HAP-1 (cell line): ENCODE measurements at regions not wholly inside any gene's neighbourhood (a gene's known extent, or its start where the extent isn't known, plus 50 kb on each side); places are given as distances from the start of the nearest gene placed in this dataset.

Source experiments
- DNase-seq, 2 experiments: peaks; one replicate each; pipeline ENCODE4 v3.0.0-alpha.2; 2016 to 2020; ENCODE audit warnings: low spot score in 2 of 2
- H3K27me3 ChIP-seq: fragments of 250-450 bp; sonication (Bioruptor Pico); 2 replicates; pipeline ENCODE4 v1.5.1; 2020; ENCODE audit warnings: low read depth, mild to moderate bottlenecking, moderate library complexity
- H3K36me3 ChIP-seq: fragments of 250-450 bp; sonication (Bioruptor Pico); replicated peaks from 2 replicates; pipeline ENCODE4 v1.5.1; 2020; ENCODE audit warnings: mild to moderate bottlenecking
- H3K4me1 ChIP-seq: fragments of 250-450 bp; sonication (Bioruptor Pico); 2 replicates; pipeline ENCODE4 v1.5.1; 2020; ENCODE audit warnings: mild to moderate bottlenecking
- H3K4me3 ChIP-seq: fragments of 250-450 bp; sonication (Bioruptor Pico); 2 replicates; pipeline ENCODE4 v1.5.1; 2020; ENCODE audit warnings: mild to moderate bottlenecking, moderate library complexity
- H3K9me3 ChIP-seq: fragments of 250-450 bp; sonication (Bioruptor Pico); 2 replicates; pipeline ENCODE4 v1.5.1; 2020; ENCODE audit warnings: mild to moderate bottlenecking, moderate library complexity
- in situ Hi-C: fragments of 300-500 bp; cut with MboI; formaldehyde crosslinking; loops from 3 replicates; pipeline ENCODE4 v1.14.3; 2020; ENCODE audit warnings: low sequenced_read_pairs, inconsistent platforms, mixed read lengths

- H3K36me3 ChIP-seq = no peaks in the 10 kb centered on the region
- H3K9me3 ChIP-seq = no peaks in the 10 kb centered on the region
- DNase-seq = no peak
- in situ Hi-C loops = no loop called here
- no peak overlapping the region for H3K4me3 ChIP-seq
- H3K27me3 ChIP-seq = no peaks in the 10 kb centered on the region
- no peaks in the 10 kb centered on the region for H3K4me1 ChIP-seq
These were observed 540.8 kb upstream of the ADAMTS5 start for GRCh38 chr21:27507695-27508094.

GRCh38 chr21:27505516-27505915, 538.6 kb upstream of the ADAMTS5 start:
- DNase-seq = no peak
- Histone ChIP-seq H3K36me3 (no peaks in the 10 kb centered on the region), H3K4me3 (no peak overlapping the region), H3K27me3 (no peaks in the 10 kb centered on the region), H3K9me3 (no peaks in the 10 kb centered on the region), H3K4me1 (no peaks in the 10 kb centered on the region)
- in situ Hi-C loops = no loop called here

- no peaks in the 10 kb centered on the region for H3K4me1 ChIP-seq
- in situ Hi-C loops = no loop called here
- H3K36me3 ChIP-seq = no peaks in the 10 kb centered on the region
- no peak for DNase-seq
- no peaks in the 10 kb centered on the region for H3K9me3 ChIP-seq
- no peaks in the 10 kb centered on the region for H3K27me3 ChIP-seq
- H3K4me3 ChIP-seq = no peak overlapping the region
These were observed 535.9 kb upstream of the ADAMTS5 start for GRCh38 chr21:27502801-27503200.

DNA sequence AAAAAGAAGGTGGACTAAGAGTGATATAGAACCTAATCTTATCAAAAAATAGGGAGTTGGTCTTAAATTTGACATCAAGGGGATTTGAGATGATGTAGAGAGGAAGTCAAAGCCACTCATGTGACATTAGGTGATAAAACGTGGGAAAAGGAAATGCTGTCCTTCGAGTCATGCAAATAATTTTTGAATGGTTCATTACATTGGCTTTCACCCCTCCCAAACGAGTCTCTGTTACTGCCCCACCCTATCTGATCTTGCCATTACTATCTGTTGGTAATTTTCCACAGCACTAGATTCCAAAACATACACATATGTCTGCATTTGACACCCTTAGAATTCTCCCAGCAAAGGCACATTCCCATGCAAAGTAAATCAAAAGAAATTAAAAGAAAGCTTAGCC, 531.1 kb upstream of the ADAMTS5 start:
- in situ Hi-C loops = no loop called here
- H3K9me3 ChIP-seq = no peaks in the 10 kb centered on the region
- no peak for DNase-seq

GRCh38 chr21:27495836-27496235, 528.9 kb upstream of the ADAMTS5 start:
- Histone ChIP-seq H3K4me1 (no peaks in the 10 kb centered on the region), H3K9me3 (no peaks in the 10 kb centered on the region), H3K27me3 (no peaks in the 10 kb centered on the region), H3K4me3 (no peak overlapping the region), H3K36me3 (no peaks in the 10 kb centered on the region)
- DNase-seq = no peak
- in situ Hi-C loops = no loop called here

More for the DNA sequence above, 531.1 kb upstream of the ADAMTS5 start:
- no peaks in the 10 kb centered on the region for H3K4me1 ChIP-seq
- H3K36me3 ChIP-seq = no peaks in the 10 kb centered on the region
- no peak overlapping the region for H3K4me3 ChIP-seq
- no peaks in the 10 kb centered on the region for H3K27me3 ChIP-seq

GRCh38 chr21:27493542-27493941, 526.7 kb upstream of the ADAMTS5 start:
- no peaks in the 10 kb centered on the region for H3K36me3 ChIP-seq

DNA sequence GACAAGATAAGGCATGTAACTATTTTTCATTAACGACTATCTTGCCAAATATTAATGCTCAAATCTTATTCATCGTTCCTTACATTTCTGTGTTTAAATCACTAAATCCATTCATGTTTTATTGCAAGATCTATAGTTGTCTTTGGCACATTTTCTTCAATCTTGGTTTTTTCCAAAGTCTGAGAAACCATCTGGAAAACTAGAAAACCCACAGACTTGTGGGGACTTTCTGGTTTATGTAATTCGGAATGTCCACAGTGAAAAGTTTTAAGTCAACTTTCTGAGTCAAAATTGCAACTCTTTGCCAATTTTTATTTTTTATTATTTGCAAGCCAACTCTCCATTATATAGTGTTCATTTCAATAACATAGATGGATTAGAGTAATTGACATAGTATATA, 520.8 kb upstream of the ADAMTS5 start:
- H3K4me1 ChIP-seq = no peaks in the 10 kb centered on the region
- no peak for DNase-seq
- H3K27me3 ChIP-seq = no peaks in the 10 kb centered on the region
- no peaks in the 10 kb centered on the region for H3K36me3 ChIP-seq
- no peak overlapping the region for H3K4me3 ChIP-seq
- in situ Hi-C loops = no loop called here
- no peaks in the 10 kb centered on the region for H3K9me3 ChIP-seq

More at GRCh38 chr21:27493542-27493941, 526.7 kb upstream of the ADAMTS5 start:
- no peak for DNase-seq
- Histone ChIP-seq H3K27me3 (no peaks in the 10 kb centered on the region), H3K4me3 (no peak overlapping the region), H3K4me1 (no peaks in the 10 kb centered on the region), H3K9me3 (no peaks in the 10 kb centered on the region)
- in situ Hi-C loops = no loop called here

- Histone ChIP-seq H3K4me3 (no peak overlapping the region), H3K4me1 (no peaks in the 10 kb centered on the region), H3K9me3 (no peaks in the 10 kb centered on the region), H3K36me3 (no peaks in the 10 kb centered on the region), H3K27me3 (no peaks in the 10 kb centered on the region)
- DNase-seq = no peak
- in situ Hi-C loops = no loop called here
These were observed 514.0 kb upstream of the ADAMTS5 start for GRCh38 chr21:27480841-27481261.

DNA sequence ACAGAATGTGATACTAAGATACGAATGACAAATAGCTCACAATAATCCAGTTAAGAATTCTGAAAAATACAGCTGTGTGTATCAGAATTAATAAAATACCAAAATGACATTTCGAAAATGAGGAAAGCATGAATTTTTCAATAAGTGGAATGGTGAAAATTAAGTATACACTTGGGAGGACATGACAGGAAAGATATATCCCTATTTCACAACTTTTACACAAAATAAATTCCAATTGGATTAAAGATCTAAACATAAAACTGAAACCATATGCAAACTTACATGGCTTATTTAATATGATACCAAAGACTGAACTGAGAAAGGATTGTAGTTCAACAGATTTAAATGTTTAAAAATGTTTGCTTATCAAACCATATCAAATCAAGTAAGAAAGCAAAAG, 510.4 kb upstream of the ADAMTS5 start:
- H3K4me3 ChIP-seq = no peak overlapping the region
- no peak for DNase-seq
- no peaks in the 10 kb centered on the region for H3K4me1 ChIP-seq
- H3K9me3 ChIP-seq = no peaks in the 10 kb centered on the region
- in situ Hi-C loops = no loop called here
- no peaks in the 10 kb centered on the region for H3K36me3 ChIP-seq
- H3K27me3 ChIP-seq = no peaks in the 10 kb centered on the region

- H3K4me1 ChIP-seq = no peaks in the 10 kb centered on the region
- in situ Hi-C loops = no loop called here
- H3K4me3 ChIP-seq = no peak overlapping the region
- no peak for DNase-seq
- H3K27me3 ChIP-seq = no peaks in the 10 kb centered on the region
- H3K9me3 ChIP-seq = no peaks in the 10 kb centered on the region
- H3K36me3 ChIP-seq = no peaks in the 10 kb centered on the region
These were observed 509.8 kb upstream of the ADAMTS5 start for GRCh38 chr21:27476696-27477095.

DNA sequence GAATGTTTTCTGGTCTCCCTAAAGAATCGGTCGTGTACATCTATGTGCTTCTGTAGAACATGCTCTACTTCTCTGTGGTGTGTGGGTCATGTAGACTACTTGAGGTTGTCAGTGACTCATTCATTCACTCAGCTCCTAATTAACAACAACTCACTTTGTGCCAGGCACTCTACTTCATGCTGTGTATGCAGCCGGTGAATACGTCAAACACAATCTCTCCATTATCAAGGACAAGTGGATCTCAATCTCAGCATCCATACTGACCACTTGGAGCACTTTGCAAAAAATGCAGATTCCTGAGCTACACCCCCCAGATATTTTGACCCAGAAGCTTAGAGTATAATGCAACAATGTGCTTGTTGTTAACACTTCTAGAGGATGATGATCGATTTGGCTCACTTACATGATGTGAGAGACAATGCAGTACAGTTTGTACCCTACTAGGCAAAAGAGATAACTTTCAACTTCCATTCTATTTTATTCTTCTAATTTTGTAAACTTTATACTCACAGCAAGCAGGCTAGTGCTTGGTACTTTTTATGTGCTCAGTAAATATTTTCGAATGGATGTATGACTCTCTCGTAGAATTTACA, 508.6 kb upstream of the ADAMTS5 start:
- H3K36me3 ChIP-seq = no peaks in the 10 kb centered on the region
- no peaks in the 10 kb centered on the region for H3K27me3 ChIP-seq
- no peak for DNase-seq
- H3K4me1 ChIP-seq = no peaks in the 10 kb centered on the region
- H3K4me3 ChIP-seq = no peak overlapping the region
- in situ Hi-C loops = no loop called here
- H3K9me3 ChIP-seq = no peaks in the 10 kb centered on the region

- no peak for DNase-seq
- no peaks in the 10 kb centered on the region for H3K9me3 ChIP-seq
- in situ Hi-C loops = no loop called here
These were observed 500.5 kb upstream of the ADAMTS5 start for GRCh38 chr21:27467366-27467765.

GRCh38 chr21:27466140-27466539, 499.3 kb upstream of the ADAMTS5 start:
- H3K27me3 ChIP-seq = no peaks in the 10 kb centered on the region
- no peak for DNase-seq
- in situ Hi-C loops = no loop called here
- H3K9me3 ChIP-seq = no peaks in the 10 kb centered on the region
- no peaks in the 10 kb centered on the region for H3K4me1 ChIP-seq
- H3K36me3 ChIP-seq = no peaks in the 10 kb centered on the region
- no peak overlapping the region for H3K4me3 ChIP-seq

More at GRCh38 chr21:27467366-27467765, 500.5 kb upstream of the ADAMTS5 start:
- Histone ChIP-seq H3K27me3 (no peaks in the 10 kb centered on the region), H3K36me3 (no peaks in the 10 kb centered on the region), H3K4me1 (no peaks in the 10 kb centered on the region), H3K4me3 (no peak overlapping the region)

- no peaks in the 10 kb centered on the region for H3K4me1 ChIP-seq
- H3K27me3 ChIP-seq = no peaks in the 10 kb centered on the region
- no peaks in the 10 kb centered on the region for H3K9me3 ChIP-seq
- DNase-seq = no peak
- in situ Hi-C loops = no loop called here
- H3K36me3 ChIP-seq = no peaks in the 10 kb centered on the region
- no peak overlapping the region for H3K4me3 ChIP-seq
These were observed 497.8 kb upstream of the ADAMTS5 start for GRCh38 chr21:27464648-27465047.

- H3K4me1 ChIP-seq = no peaks in the 10 kb centered on the region
- no peaks in the 10 kb centered on the region for H3K27me3 ChIP-seq
- H3K9me3 ChIP-seq = no peaks in the 10 kb centered on the region
- DNase-seq = no peak
- H3K4me3 ChIP-seq = no peak overlapping the region
- H3K36me3 ChIP-seq = no peaks in the 10 kb centered on the region
- in situ Hi-C loops = no loop called here
These were observed 495.8 kb upstream of the ADAMTS5 start for GRCh38 chr21:27462726-27463125.
